ENCODE measurements at regions not wholly inside any gene's neighbourhood (a gene's known extent, or its start where the extent isn't known, plus 50 kb on each side); places are given as distances from the start of the nearest gene placed in this dataset.

- Histone ChIP-seq H3K27ac (ENCODE audit: low read length) (no peak overlapping the region), H3K9ac (ENCODE audit: low read length) (no peak overlapping the region), H3K79me2 (ENCODE audit: low read length) (no peaks in the 10 kb centered on the region), H3K4me1 (ENCODE audit: low read length) (no peaks in the 10 kb centered on the region), H3K27me3 (ENCODE audit: low read length) (no peaks in the 10 kb centered on the region), H4K20me1 (ENCODE audit: insufficient read depth, low read depth, low read length) (no peaks in the 10 kb centered on the region), H2AFZ (ENCODE audit: low read length) (no peak overlapping the region), H3K4me2 (ENCODE audit: low read depth, low read length, poor library complexity, severe bottlenecking) (no peak overlapping the region), H3K9me3 (ENCODE audit: low read length) (no peaks in the 10 kb centered on the region), H3K4me3 (ENCODE audit: low read length) (no peak overlapping the region), H3K36me3 (ENCODE audit: insufficient read depth, low read length) (no peaks in the 10 kb centered on the region), H3K9me2 (replicated peaks; ENCODE audit: insufficient read depth, low read length) (no peaks in the 10 kb centered on the region)
- no peak for DNase-seq
These were observed 961.0 kb downstream of the GATA3 start for GRCh38 chr10:9015447-9015846.

- no peaks in the 10 kb centered on the region for H3K9me2 ChIP-seq (replicated peaks; ENCODE audit: insufficient read depth, low read length)
- H3K9me3 ChIP-seq (ENCODE audit: low read length): no peaks in the 10 kb centered on the region
- no peak for DNase-seq
- no peaks in the 10 kb centered on the region for H4K20me1 ChIP-seq (ENCODE audit: insufficient read depth, low read depth, low read length)
- H3K4me3 ChIP-seq (ENCODE audit: low read length): no peak overlapping the region
- no peaks in the 10 kb centered on the region for H3K79me2 ChIP-seq (ENCODE audit: low read length)
- H3K4me1 ChIP-seq (ENCODE audit: low read length): no peaks in the 10 kb centered on the region
- no peak overlapping the region for H3K4me2 ChIP-seq (ENCODE audit: low read depth, low read length, poor library complexity, severe bottlenecking)
- no peaks in the 10 kb centered on the region for H3K27me3 ChIP-seq (ENCODE audit: low read length)
- no peak overlapping the region for H2AFZ ChIP-seq (ENCODE audit: low read length)
- H3K27ac ChIP-seq (ENCODE audit: low read length): no peak overlapping the region
- H3K36me3 ChIP-seq (ENCODE audit: insufficient read depth, low read length): no peaks in the 10 kb centered on the region
- no peak overlapping the region for H3K9ac ChIP-seq (ENCODE audit: low read length)
These were observed 962.4 kb downstream of the GATA3 start for GRCh38 chr10:9016930-9017329.

- no peaks in the 10 kb centered on the region for H4K20me1 ChIP-seq (ENCODE audit: insufficient read depth, low read depth, low read length)
- H3K4me2 ChIP-seq (ENCODE audit: low read depth, low read length, poor library complexity, severe bottlenecking): no peak overlapping the region
- H3K9ac ChIP-seq (ENCODE audit: low read length): no peak overlapping the region
- H3K4me1 ChIP-seq (ENCODE audit: low read length): no peaks in the 10 kb centered on the region
- H3K4me3 ChIP-seq (ENCODE audit: low read length): no peak overlapping the region
- no peaks in the 10 kb centered on the region for H3K27me3 ChIP-seq (ENCODE audit: low read length)
- DNase-seq: no peak
- no peaks in the 10 kb centered on the region for H3K9me3 ChIP-seq (ENCODE audit: low read length)
- no peak overlapping the region for H2AFZ ChIP-seq (ENCODE audit: low read length)
- H3K9me2 ChIP-seq (replicated peaks; ENCODE audit: insufficient read depth, low read length): no peaks in the 10 kb centered on the region
- no peaks in the 10 kb centered on the region for H3K79me2 ChIP-seq (ENCODE audit: low read length)
- H3K36me3 ChIP-seq (ENCODE audit: insufficient read depth, low read length): no peaks in the 10 kb centered on the region
- no peak overlapping the region for H3K27ac ChIP-seq (ENCODE audit: low read length)
These were observed 964.0 kb downstream of the GATA3 start for GRCh38 chr10:9018195-9019173.

DNA sequence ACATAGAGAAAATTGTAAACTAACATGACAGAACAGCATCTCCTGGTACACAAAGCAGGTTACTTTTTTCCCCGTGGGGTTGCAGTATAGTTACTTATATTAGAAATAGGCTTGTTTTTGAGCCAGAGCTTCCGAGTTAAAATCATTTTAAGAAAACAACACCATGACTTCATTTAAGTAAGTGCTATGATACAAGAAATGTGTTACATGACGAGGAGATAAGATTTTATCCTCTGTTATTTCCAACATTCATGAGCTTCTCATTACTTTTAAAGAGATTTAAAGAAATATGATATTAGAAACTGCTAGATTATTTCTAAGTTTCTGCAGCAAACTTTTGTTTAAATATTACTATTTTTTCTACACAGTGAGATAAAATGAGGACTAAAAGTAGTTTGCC is 968.7 kb downstream of the GATA3 start:
- DNase-seq: no peak
- H3K4me1 ChIP-seq (ENCODE audit: low read length): no peaks in the 10 kb centered on the region

DNA sequence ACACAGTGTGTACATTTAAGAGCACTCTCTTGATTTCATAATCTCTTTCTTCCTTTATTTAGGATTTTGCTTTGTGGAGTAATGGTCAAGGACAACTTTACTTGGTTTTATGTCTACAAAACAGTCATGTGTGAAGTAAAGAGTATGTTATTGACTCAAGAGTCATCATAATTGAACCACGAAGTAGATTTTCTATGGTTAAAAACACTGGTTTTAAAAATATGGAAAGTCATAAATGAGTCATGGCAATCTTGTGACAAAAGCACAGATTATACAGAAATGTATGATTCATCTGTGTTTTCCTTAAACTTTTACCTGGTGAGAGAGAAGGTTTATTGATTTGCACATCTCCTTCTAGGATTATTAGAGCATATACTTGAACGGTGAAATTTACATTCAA is 969.7 kb downstream of the GATA3 start:
- no peaks in the 10 kb centered on the region for H4K20me1 ChIP-seq (ENCODE audit: insufficient read depth, low read depth, low read length)
- no peak overlapping the region for H3K4me3 ChIP-seq (ENCODE audit: low read length)
- no peak overlapping the region for H3K9ac ChIP-seq (ENCODE audit: low read length)
- no peaks in the 10 kb centered on the region for H3K79me2 ChIP-seq (ENCODE audit: low read length)
- DNase-seq: no peak
- H2AFZ ChIP-seq (ENCODE audit: low read length): no peak overlapping the region
- H3K4me2 ChIP-seq (ENCODE audit: low read depth, low read length, poor library complexity, severe bottlenecking): no peak overlapping the region
- no peak overlapping the region for H3K27ac ChIP-seq (ENCODE audit: low read length)
- no peaks in the 10 kb centered on the region for H3K9me2 ChIP-seq (replicated peaks; ENCODE audit: insufficient read depth, low read length)
- no peaks in the 10 kb centered on the region for H3K9me3 ChIP-seq (ENCODE audit: low read length)
- H3K4me1 ChIP-seq (ENCODE audit: low read length): no peaks in the 10 kb centered on the region
- no peaks in the 10 kb centered on the region for H3K27me3 ChIP-seq (ENCODE audit: low read length)
- H3K36me3 ChIP-seq (ENCODE audit: insufficient read depth, low read length): no peaks in the 10 kb centered on the region

More for the DNA sequence above, 968.7 kb downstream of the GATA3 start:
- H3K36me3 ChIP-seq (ENCODE audit: insufficient read depth, low read length): no peaks in the 10 kb centered on the region
- H3K4me3 ChIP-seq (ENCODE audit: low read length): no peak overlapping the region
- no peaks in the 10 kb centered on the region for H3K9me3 ChIP-seq (ENCODE audit: low read length)
- H4K20me1 ChIP-seq (ENCODE audit: insufficient read depth, low read depth, low read length): no peaks in the 10 kb centered on the region
- H2AFZ ChIP-seq (ENCODE audit: low read length): no peak overlapping the region
- H3K27me3 ChIP-seq (ENCODE audit: low read length): no peaks in the 10 kb centered on the region
- no peak overlapping the region for H3K9ac ChIP-seq (ENCODE audit: low read length)
- H3K27ac ChIP-seq (ENCODE audit: low read length): no peak overlapping the region
- no peaks in the 10 kb centered on the region for H3K79me2 ChIP-seq (ENCODE audit: low read length)
- H3K9me2 ChIP-seq (replicated peaks; ENCODE audit: insufficient read depth, low read length): no peaks in the 10 kb centered on the region
- H3K4me2 ChIP-seq (ENCODE audit: low read depth, low read length, poor library complexity, severe bottlenecking): no peak overlapping the region

GRCh38 chr10:9028231-9028630 is 973.7 kb downstream of the GATA3 start:
- DNase-seq: no peak
- no peak overlapping the region for H3K9ac ChIP-seq (ENCODE audit: low read length)
- H4K20me1 ChIP-seq (ENCODE audit: insufficient read depth, low read depth, low read length): no peaks in the 10 kb centered on the region
- H3K9me2 ChIP-seq (replicated peaks; ENCODE audit: insufficient read depth, low read length): no peaks in the 10 kb centered on the region
- no peaks in the 10 kb centered on the region for H3K79me2 ChIP-seq (ENCODE audit: low read length)
- H3K27me3 ChIP-seq (ENCODE audit: low read length): no peaks in the 10 kb centered on the region
- H3K36me3 ChIP-seq (ENCODE audit: insufficient read depth, low read length): no peaks in the 10 kb centered on the region
- H3K4me2 ChIP-seq (ENCODE audit: low read depth, low read length, poor library complexity, severe bottlenecking): no peak overlapping the region
- H2AFZ ChIP-seq (ENCODE audit: low read length): no peak overlapping the region
- no peak overlapping the region for H3K27ac ChIP-seq (ENCODE audit: low read length)
- H3K9me3 ChIP-seq (ENCODE audit: low read length): no peaks in the 10 kb centered on the region
- H3K4me3 ChIP-seq (ENCODE audit: low read length): no peak overlapping the region
- H3K4me1 ChIP-seq (ENCODE audit: low read length): no peaks in the 10 kb centered on the region

GRCh38 chr10:9035355-9035754 is 980.9 kb downstream of the GATA3 start:
- H3K9ac ChIP-seq (ENCODE audit: low read length): no peak overlapping the region
- DNase-seq: no peak
- no peaks in the 10 kb centered on the region for H3K4me1 ChIP-seq (ENCODE audit: low read length)
- H3K9me2 ChIP-seq (replicated peaks; ENCODE audit: insufficient read depth, low read length): no peaks in the 10 kb centered on the region
- H3K9me3 ChIP-seq (ENCODE audit: low read length): no peaks in the 10 kb centered on the region
- no peak overlapping the region for H3K27ac ChIP-seq (ENCODE audit: low read length)
- no peak overlapping the region for H3K4me3 ChIP-seq (ENCODE audit: low read length)
- no peak overlapping the region for H3K4me2 ChIP-seq (ENCODE audit: low read depth, low read length, poor library complexity, severe bottlenecking)
- no peaks in the 10 kb centered on the region for H3K27me3 ChIP-seq (ENCODE audit: low read length)
- H2AFZ ChIP-seq (ENCODE audit: low read length): no peak overlapping the region
- no peaks in the 10 kb centered on the region for H3K36me3 ChIP-seq (ENCODE audit: insufficient read depth, low read length)
- H4K20me1 ChIP-seq (ENCODE audit: insufficient read depth, low read depth, low read length): no peaks in the 10 kb centered on the region
- no peaks in the 10 kb centered on the region for H3K79me2 ChIP-seq (ENCODE audit: low read length)

- Histone ChIP-seq H3K4me3 (ENCODE audit: low read length) (no peak overlapping the region), H2AFZ (ENCODE audit: low read length) (no peak overlapping the region), H3K9ac (ENCODE audit: low read length) (no peak overlapping the region), H3K36me3 (ENCODE audit: insufficient read depth, low read length) (no peaks in the 10 kb centered on the region), H3K4me2 (ENCODE audit: low read depth, low read length, poor library complexity, severe bottlenecking) (no peak overlapping the region), H3K27me3 (ENCODE audit: low read length) (no peaks in the 10 kb centered on the region), H3K9me3 (ENCODE audit: low read length) (no peaks in the 10 kb centered on the region), H3K4me1 (ENCODE audit: low read length) (no peaks in the 10 kb centered on the region), H3K27ac (ENCODE audit: low read length) (no peak overlapping the region), H4K20me1 (ENCODE audit: insufficient read depth, low read depth, low read length) (no peaks in the 10 kb centered on the region), H3K9me2 (replicated peaks; ENCODE audit: insufficient read depth, low read length) (no peaks in the 10 kb centered on the region), H3K79me2 (ENCODE audit: low read length) (no peaks in the 10 kb centered on the region)
- DNase-seq: no peak
These were observed 982.3 kb downstream of the GATA3 start for GRCh38 chr10:9036711-9037204.

Data from Karpas-422 (cell line).